ENCODE measurements at regions not wholly inside any gene's neighbourhood (a gene's known extent, or its start where the extent isn't known, plus 50 kb on each side); places are given as distances from the start of the nearest gene placed in this dataset.

DNA sequence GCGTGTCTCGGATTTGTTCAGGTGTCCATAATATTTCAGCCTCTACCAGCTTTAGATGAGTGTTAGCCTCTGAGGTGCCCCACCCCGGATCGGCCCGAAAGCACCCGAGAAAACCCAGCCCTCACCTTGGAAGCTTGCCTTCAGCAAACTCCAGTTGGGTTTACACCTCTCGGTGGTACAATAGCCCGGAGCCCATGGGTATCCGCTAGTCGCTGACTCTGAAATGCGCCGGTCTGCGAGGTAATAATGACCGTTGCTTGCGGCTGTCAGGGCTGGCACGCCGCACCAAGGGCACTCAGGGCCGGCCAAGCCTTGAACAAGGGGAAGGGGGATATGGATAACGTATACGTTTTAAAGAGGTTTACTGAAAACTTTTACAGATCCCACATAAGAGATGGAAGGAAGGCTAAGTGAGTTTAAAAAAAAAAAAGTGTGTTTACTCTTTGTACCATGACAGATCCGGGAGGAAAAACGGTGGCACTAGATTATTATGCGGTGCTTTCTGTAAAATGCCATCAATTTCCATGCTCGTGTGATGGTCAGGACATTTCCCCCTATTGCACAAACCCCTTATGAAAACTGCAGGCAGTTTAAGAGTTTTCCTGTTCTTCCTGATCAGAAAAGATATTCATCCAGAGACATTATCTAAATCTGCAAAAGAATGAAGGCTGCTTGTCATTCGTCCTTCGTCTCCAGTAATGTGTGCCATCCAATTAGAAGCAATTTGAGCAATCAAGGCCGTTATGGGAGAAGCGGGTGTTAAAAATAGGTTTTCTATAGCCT, 124.2 kb downstream of the TMEM161B start:
- peaks cover 0 to 10% (median 3%) of the 10 kb centered on the region in 7 donors for H3K9me3 Mint-ChIP-seq

DNA sequence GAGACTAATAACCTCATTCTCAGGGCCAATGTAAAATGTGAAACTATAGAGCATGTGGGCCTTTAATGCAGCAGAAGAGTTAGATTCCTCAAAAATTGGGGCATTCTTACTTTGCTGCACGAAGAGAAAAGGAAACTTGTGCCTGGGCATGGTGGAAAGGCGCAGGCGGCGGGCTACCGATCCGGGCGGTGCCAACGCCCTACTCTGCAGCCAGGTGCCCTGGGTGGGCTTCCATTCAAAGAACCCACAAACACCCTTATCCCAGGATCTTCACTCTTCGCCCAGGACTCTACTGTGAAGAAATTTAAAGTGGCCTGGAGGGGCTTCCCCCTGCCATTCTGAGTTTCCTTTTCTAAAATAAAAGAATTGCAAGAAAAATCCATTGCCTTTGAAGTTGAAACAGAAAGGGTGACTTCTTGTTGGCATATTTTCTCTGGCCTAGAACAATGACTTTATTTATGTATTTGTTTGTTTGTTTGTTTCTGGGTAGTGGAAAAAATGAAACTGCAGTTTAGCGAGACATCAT, 124.9 kb downstream of the TMEM161B start:
- H3K4me3 Mint-ChIP-seq = peak overlapping the region in 2 of 4 donors; percentile 2 to 19
- Histone ChIP-seq H3K4me1 (ENCODE audit: control insufficient read depth, insufficient read depth, low read length, poor library complexity, severe bottlenecking) (peaks cover 37% of the 10 kb centered on the region), H3K4me3 (ENCODE audit: low read depth, low read length) (peak overlapping the region; percentile 54), H3K27ac (ENCODE audit: insufficient read depth, low read length, poor library complexity, severe bottlenecking) (no peak overlapping the region), H3K9me3 (ENCODE audit: control insufficient read depth in 2 of 2, low read length in 2 of 2) (peaks cover 16 to 23% of the 10 kb centered on the region in 2 experiments), H3K36me3 (ENCODE audit: control insufficient read depth, insufficient read depth, low read length) (no peaks in the 10 kb centered on the region), H3K27me3 (ENCODE audit: control insufficient read depth, insufficient read depth, low read length) (peaks cover 69% of the 10 kb centered on the region)
- no peaks in the 10 kb centered on the region for H3K36me3 Mint-ChIP-seq
- peaks cover 0 to 10% (median 3%) of the 10 kb centered on the region in 7 donors for H3K9me3 Mint-ChIP-seq
- H3K4me1 Mint-ChIP-seq = peaks cover 0 to 22% (median 6%) of the 10 kb centered on the region in 4 donors
- H3K27me3 Mint-ChIP-seq = peaks cover 11% of the 10 kb centered on the region
- no peak for ATAC-seq (ENCODE audit: low read depth in 2 of 2)
- peak overlapping the region in 1 of 3 donors; percentile 72 for H3K27ac Mint-ChIP-seq
- peak in 1 of 3 donors; percentile 1 for DNase-seq

More for the DNA sequence above, 124.2 kb downstream of the TMEM161B start:
- H3K4me3 Mint-ChIP-seq = peak overlapping the region in 3 of 4 donors; percentile 23 to 55 (median 36)
- no peaks in the 10 kb centered on the region for H3K36me3 Mint-ChIP-seq
- Histone ChIP-seq H3K36me3 (ENCODE audit: control insufficient read depth, insufficient read depth, low read length) (no peaks in the 10 kb centered on the region), H3K4me1 (ENCODE audit: control insufficient read depth, insufficient read depth, low read length, poor library complexity, severe bottlenecking) (peaks cover 37% of the 10 kb centered on the region), H3K4me3 (ENCODE audit: low read depth, low read length) (peak overlapping the region; percentile 51), H3K27ac (ENCODE audit: insufficient read depth, low read length, poor library complexity, severe bottlenecking) (no peak overlapping the region), H3K27me3 (ENCODE audit: control insufficient read depth, insufficient read depth, low read length) (peaks cover 68% of the 10 kb centered on the region), H3K9me3 (ENCODE audit: control insufficient read depth in 2 of 2, low read length in 2 of 2) (peaks cover 13 to 23% of the 10 kb centered on the region in 2 experiments)
- H3K27me3 Mint-ChIP-seq = peaks cover 13% of the 10 kb centered on the region
- DNase-seq (peak in 1 of 3 donors; percentile 5), ATAC-seq (ENCODE audit: low read depth in 2 of 2) (no peak)
- H3K4me1 Mint-ChIP-seq = peaks cover 0 to 22% (median 6%) of the 10 kb centered on the region in 4 donors
- H3K27ac Mint-ChIP-seq = no peak overlapping the region

DNA sequence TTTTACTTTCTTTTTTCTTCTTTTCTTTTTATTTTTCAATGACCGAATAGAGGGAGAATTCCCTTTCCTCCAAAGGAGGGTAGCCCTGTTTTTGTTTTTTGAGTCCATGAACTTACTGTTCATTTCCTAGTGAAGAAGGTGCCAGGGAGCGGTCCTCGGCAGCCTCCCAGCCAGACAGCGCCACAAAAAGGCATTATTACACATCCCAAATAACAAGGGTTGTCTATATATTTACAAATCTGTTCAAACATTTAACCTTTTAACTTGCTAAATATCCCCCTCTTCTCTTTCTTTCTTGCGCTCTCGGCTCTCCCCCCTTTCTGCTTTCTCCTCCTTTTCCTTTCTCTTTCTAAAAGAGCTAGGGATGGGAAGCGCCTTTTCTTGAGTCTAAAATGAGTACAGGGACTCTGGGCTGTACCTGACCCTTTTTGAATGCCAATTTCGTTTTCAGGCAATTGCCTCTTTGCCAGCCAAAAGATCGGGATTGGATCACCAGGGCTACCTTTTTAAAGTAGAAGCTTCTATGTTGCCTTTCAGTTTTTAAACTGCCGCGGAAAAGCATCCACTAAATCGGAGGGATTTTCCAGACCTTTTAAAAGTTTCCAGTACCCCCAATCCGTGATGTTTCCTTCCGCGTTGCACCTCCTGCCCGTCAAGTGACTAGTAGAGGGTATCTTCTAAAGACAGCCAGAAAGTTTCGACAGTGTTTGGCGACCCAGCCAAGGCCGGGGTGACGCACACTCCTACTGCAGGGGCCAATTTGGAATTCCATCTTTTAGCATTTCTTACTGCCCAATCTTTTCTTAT, 125.6 kb downstream of the TMEM161B start:
- Histone ChIP-seq H3K27me3 (ENCODE audit: control insufficient read depth, insufficient read depth, low read length) (peaks cover 63% of the 10 kb centered on the region), H3K4me3 (ENCODE audit: low read depth, low read length) (peak overlapping the region; percentile 54), H3K4me1 (ENCODE audit: control insufficient read depth, insufficient read depth, low read length, poor library complexity, severe bottlenecking) (peaks cover 37% of the 10 kb centered on the region), H3K36me3 (ENCODE audit: control insufficient read depth, insufficient read depth, low read length) (no peaks in the 10 kb centered on the region), H3K27ac (ENCODE audit: insufficient read depth, low read length, poor library complexity, severe bottlenecking) (no peak overlapping the region), H3K9me3 (ENCODE audit: control insufficient read depth in 2 of 2, low read length in 2 of 2) (peaks cover 16 to 23% of the 10 kb centered on the region in 2 experiments)
- DNase-seq (peak in 1 of 3 donors; percentile 2), ATAC-seq (ENCODE audit: low read depth in 2 of 2) (no peak)
- H3K27me3 Mint-ChIP-seq = peaks cover 7% of the 10 kb centered on the region
- peaks cover 0 to 22% (median 6%) of the 10 kb centered on the region in 4 donors for H3K4me1 Mint-ChIP-seq
- no peak overlapping the region for H3K4me3 Mint-ChIP-seq
- H3K27ac Mint-ChIP-seq = peak overlapping the region in 1 of 3 donors; percentile 72
- H3K9me3 Mint-ChIP-seq = peaks cover 0 to 10% (median 3%) of the 10 kb centered on the region in 7 donors
- no peaks in the 10 kb centered on the region for H3K36me3 Mint-ChIP-seq

DNA sequence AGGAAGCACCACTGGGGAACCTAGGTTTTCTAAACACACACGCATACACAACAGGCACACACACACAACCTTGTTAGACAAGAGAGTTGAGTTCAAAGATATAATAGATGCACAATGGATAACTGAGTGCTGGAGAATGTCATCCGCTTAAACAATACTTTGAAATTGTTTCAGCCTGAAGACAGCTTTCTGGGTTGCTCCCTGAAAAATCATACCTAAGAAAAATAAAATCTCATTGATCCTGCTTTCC, 126.1 kb downstream of the TMEM161B start:
- peaks cover 62% of the 10 kb centered on the region for H3K27me3 ChIP-seq (ENCODE audit: control insufficient read depth, insufficient read depth, low read length)
- Mint-ChIP-seq H3K4me3 (no peak overlapping the region), H3K27me3 (peaks cover 7% of the 10 kb centered on the region), H3K4me1 (peaks cover 0 to 22% (median 6%) of the 10 kb centered on the region in 4 donors), H3K36me3 (no peaks in the 10 kb centered on the region), H3K27ac (no peak overlapping the region), H3K9me3 (peaks cover 0 to 10% (median 4%) of the 10 kb centered on the region in 7 donors)
- H3K4me3 ChIP-seq (ENCODE audit: low read depth, low read length) = peak overlapping the region; percentile 54
- ATAC-seq (ENCODE audit: low read depth in 2 of 2) = no peak
- H3K27ac ChIP-seq (ENCODE audit: insufficient read depth, low read length, poor library complexity, severe bottlenecking) = no peak overlapping the region
- no peak for DNase-seq
- peaks cover 16 to 23% of the 10 kb centered on the region in 2 experiments for H3K9me3 ChIP-seq (ENCODE audit: control insufficient read depth in 2 of 2, low read length in 2 of 2)
- H3K36me3 ChIP-seq (ENCODE audit: control insufficient read depth, insufficient read depth, low read length) = no peaks in the 10 kb centered on the region
- peaks cover 37% of the 10 kb centered on the region for H3K4me1 ChIP-seq (ENCODE audit: control insufficient read depth, insufficient read depth, low read length, poor library complexity, severe bottlenecking)

DNA sequence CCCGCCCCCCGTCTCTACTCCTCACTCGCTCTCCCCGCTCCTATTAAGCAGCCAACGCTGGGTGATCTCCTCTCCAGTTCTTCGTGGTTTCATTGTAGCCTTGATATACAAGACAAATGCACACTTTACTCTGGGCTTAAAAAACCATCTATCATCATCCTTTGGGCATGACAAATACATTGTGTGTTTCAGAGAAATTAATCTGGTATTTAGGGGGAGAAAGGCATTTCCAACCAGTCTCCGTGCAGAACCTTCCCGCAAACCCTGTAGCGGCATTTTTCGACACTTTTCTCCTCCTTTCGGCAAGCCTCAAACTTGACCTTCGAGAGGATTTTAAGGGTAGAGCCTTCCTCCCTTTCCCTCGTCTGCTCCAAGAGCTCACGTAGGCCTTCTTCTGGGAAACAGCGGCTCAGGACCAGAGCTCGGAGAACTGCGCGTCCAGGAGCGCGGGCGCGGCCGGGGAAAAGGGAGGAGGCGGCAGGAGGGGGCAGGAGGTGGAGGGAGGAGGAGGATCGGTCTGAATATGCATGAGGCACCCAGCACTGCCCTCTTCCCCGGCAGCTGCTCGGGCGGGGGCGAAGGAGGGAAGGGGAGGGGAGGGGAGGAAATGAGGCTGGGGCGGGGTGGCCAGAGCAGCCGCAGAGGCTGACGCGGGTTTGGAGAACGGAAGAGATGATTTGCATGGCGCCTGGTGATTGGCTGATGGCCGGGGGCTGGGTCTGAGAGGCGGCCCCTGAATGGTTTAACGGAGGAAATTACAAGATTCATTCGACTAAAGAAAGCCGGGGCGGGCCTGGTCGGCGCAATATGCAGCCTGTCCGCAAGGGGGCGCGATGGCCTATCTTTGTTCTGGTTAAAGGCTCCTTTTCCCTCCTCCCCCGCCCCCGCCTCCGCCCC, 127.5 kb downstream of the TMEM161B start:
- Mint-ChIP-seq H3K4me3 (no peak overlapping the region), H3K9me3 (peaks cover 0 to 10% (median 4%) of the 10 kb centered on the region in 7 donors), H3K36me3 (no peaks in the 10 kb centered on the region), H3K27me3 (peaks cover 16% of the 10 kb centered on the region), H3K4me1 (peaks cover 0 to 22% (median 6%) of the 10 kb centered on the region in 4 donors), H3K27ac (no peak overlapping the region)
- peaks cover 37% of the 10 kb centered on the region for H3K4me1 ChIP-seq (ENCODE audit: control insufficient read depth, insufficient read depth, low read length, poor library complexity, severe bottlenecking)
- peaks cover 16 to 23% of the 10 kb centered on the region in 2 experiments for H3K9me3 ChIP-seq (ENCODE audit: control insufficient read depth in 2 of 2, low read length in 2 of 2)
- H3K36me3 ChIP-seq (ENCODE audit: control insufficient read depth, insufficient read depth, low read length) = no peaks in the 10 kb centered on the region
- ATAC-seq (ENCODE audit: low read depth in 2 of 2) (peak; percentile 75 to 89), DNase-seq (peak; percentile 57 to 93 (median 76))
- H3K27me3 ChIP-seq (ENCODE audit: control insufficient read depth, insufficient read depth, low read length) = peaks cover 55% of the 10 kb centered on the region
- no peak overlapping the region for H3K27ac ChIP-seq (ENCODE audit: insufficient read depth, low read length, poor library complexity, severe bottlenecking)
- peak overlapping the region; percentile 64 for H3K4me3 ChIP-seq (ENCODE audit: low read depth, low read length)

DNA sequence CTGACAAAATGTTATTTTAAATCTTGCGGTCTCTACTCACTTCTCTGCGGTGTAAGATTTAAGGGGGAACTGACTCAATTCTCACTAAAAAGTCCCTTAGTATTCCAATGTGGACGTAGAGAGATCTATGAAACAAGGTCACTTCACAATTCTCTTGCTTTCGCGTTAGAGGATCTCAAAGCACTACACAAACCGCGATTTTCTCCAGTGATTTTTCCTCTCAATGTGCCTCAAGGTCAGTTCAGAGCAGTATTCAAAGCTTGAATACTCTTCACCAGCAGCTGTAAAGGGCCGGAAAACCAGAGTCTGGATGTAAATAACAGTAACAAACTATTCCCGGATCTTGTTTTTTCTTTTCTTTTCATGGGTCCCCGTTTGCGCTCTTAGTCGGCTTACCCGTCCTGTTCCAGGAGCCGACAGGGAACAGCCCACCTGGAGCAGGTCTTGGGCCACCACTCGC, 128.2 kb downstream of the TMEM161B start:
- H3K9me3 Mint-ChIP-seq = peaks cover 0 to 6% (median 4%) of the 10 kb centered on the region in 7 donors
- H3K27me3 Mint-ChIP-seq = peaks cover 20% of the 10 kb centered on the region
- Histone ChIP-seq H3K4me1 (ENCODE audit: control insufficient read depth, insufficient read depth, low read length, poor library complexity, severe bottlenecking) (peaks cover 37% of the 10 kb centered on the region), H3K36me3 (ENCODE audit: control insufficient read depth, insufficient read depth, low read length) (no peaks in the 10 kb centered on the region), H3K4me3 (ENCODE audit: low read depth, low read length) (peak overlapping the region; percentile 64), H3K9me3 (ENCODE audit: control insufficient read depth in 2 of 2, low read length in 2 of 2) (peaks cover 16 to 23% of the 10 kb centered on the region in 2 experiments), H3K27me3 (ENCODE audit: control insufficient read depth, insufficient read depth, low read length) (peaks cover 49% of the 10 kb centered on the region), H3K27ac (ENCODE audit: insufficient read depth, low read length, poor library complexity, severe bottlenecking) (no peak overlapping the region)
- H3K36me3 Mint-ChIP-seq = no peaks in the 10 kb centered on the region
- no peak overlapping the region for H3K27ac Mint-ChIP-seq
- DNase-seq (no peak), ATAC-seq (ENCODE audit: low read depth in 2 of 2) (no peak)
- no peak overlapping the region for H3K4me3 Mint-ChIP-seq
- H3K4me1 Mint-ChIP-seq = peaks cover 0 to 18% (median 4%) of the 10 kb centered on the region in 4 donors
